Thyroid gland (tissue), 4 donors: ENCODE measurements at regions not wholly inside any gene's neighbourhood (a gene's known extent, or its start where the extent isn't known, plus 50 kb on each side); places are given as distances from the start of the nearest gene placed in this dataset.

Experiments
- CTCF ChIP-seq, 6 experiments: fragments of 200-600 bp in 3 of 6; fragments of 450-650 bp in 3 of 6; sonication (generic) in 3 of 6; IDR thresholded peaks; one replicate each; pipeline ENCODE4 v1.5.1; 2016 to 2019; ENCODE audit warnings: antibody characterized with exemption in 6 of 6, mild to moderate bottlenecking in 2 of 6, inconsistent platforms in 1 of 6, moderate library complexity in 1 of 6
- POLR2A ChIP-seq, 2 donors: fragments of 450-650 bp; IDR thresholded peaks; one replicate each; pipeline ENCODE4 v1.6.1; 2017; ENCODE audit warnings: antibody characterized with exemption in 2 of 2, mild to moderate bottlenecking in 2 of 2, moderate library complexity in 1 of 2

GRCh38 chr18:72411261-72411660 is 132.9 kb downstream of the CBLN2 start:
- TF ChIP-seq CTCF (IDR thresholded peaks at IDR 0.05) (no peak), POLR2A (IDR thresholded peaks at IDR 0.05) (no peak)
